ENCODE measurements at regions not wholly inside any gene's neighbourhood (a gene's known extent, or its start where the extent isn't known, plus 50 kb on each side); places are given as distances from the start of the nearest gene placed in this dataset.

DNA sequence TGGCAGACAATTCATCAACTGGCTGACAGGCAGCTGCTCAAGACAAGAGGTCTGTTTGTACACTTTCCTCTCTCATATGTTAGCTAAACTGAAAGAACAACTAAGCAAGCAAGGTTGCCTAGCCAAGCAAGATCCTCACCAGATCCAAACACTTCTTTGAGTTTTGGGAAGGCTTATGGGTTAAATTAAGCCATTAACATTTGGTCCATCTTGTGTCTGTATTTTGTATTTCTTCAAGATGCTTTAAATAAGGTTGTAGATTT lies 170.4 kb upstream of the RAI14 start:
- Histone ChIP-seq H3K4me1 (peaks cover 24 to 54% (median 45%) of the 10 kb centered on the region in 3 donors), H3K27ac (peak overlapping the region in 3 of 4 donors; percentile 1 to 83 (median 42))
- TF ChIP-seq, protein P1, sequence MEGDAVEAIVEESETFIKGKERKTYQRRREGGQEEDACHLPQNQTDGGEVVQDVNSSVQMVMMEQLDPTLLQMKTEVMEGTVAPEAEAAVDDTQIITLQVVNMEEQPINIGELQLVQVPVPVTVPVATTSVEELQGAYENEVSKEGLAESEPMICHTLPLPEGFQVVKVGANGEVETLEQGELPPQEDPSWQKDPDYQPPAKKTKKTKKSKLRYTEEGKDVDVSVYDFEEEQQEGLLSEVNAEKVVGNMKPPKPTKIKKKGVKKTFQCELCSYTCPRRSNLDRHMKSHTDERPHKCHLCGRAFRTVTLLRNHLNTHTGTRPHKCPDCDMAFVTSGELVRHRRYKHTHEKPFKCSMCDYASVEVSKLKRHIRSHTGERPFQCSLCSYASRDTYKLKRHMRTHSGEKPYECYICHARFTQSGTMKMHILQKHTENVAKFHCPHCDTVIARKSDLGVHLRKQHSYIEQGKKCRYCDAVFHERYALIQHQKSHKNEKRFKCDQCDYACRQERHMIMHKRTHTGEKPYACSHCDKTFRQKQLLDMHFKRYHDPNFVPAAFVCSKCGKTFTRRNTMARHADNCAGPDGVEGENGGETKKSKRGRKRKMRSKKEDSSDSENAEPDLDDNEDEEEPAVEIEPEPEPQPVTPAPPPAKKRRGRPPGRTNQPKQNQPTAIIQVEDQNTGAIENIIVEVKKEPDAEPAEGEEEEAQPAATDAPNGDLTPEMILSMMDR (IDR thresholded peaks at IDR 0.05), result no peak

GRCh38 chr5:34486160-34486848 lies 169.8 kb upstream of the RAI14 start:
- TF ChIP-seq, protein P1 (IDR thresholded peaks at IDR 0.05), result peak; percentile 60 to 73 (median 68)
- H3K36me3 ChIP-seq, result no peaks in the 10 kb centered on the region
- peaks cover 24 to 54% (median 45%) of the 10 kb centered on the region in 3 donors for H3K4me1 ChIP-seq
- no peaks in the 10 kb centered on the region for H3K9me3 ChIP-seq
- peak overlapping the region; percentile 63 to 83 (median 76) for H3K27ac ChIP-seq
- no peak overlapping the region for H3K4me3 ChIP-seq
- ATAC-seq (peak; percentile 72 to 88 (median 86)), DNase-seq (peak; percentile 76 to 94 (median 84)), FAIRE-seq (no peak)
- 6 to 9% methylated on average over 15 of the region's 15 CpGs for WGBS, 2 donors
- H3K27me3 ChIP-seq, result no peaks in the 10 kb centered on the region
- intact Hi-C loops (cut with DNase I), result loop anchor here in 2 of 3 donors (5.0 to 10.0 kb wide), 2 partner anchors 418 to 516 kb away; no protein-coding TSS in a partner anchor

More for the DNA sequence above, 170.4 kb upstream of the RAI14 start:
- Histone ChIP-seq H3K4me3 (no peak overlapping the region), H3K9me3 (no peaks in the 10 kb centered on the region), H3K27me3 (no peaks in the 10 kb centered on the region), H3K36me3 (no peaks in the 10 kb centered on the region)
- intact Hi-C loops (cut with DNase I), result loop anchor here in 2 of 3 donors (5.0 to 10.0 kb wide), 2 partner anchors 419 to 517 kb away; no protein-coding TSS in a partner anchor
- FAIRE-seq (no peak), ATAC-seq (no peak), DNase-seq (no peak)

DNA sequence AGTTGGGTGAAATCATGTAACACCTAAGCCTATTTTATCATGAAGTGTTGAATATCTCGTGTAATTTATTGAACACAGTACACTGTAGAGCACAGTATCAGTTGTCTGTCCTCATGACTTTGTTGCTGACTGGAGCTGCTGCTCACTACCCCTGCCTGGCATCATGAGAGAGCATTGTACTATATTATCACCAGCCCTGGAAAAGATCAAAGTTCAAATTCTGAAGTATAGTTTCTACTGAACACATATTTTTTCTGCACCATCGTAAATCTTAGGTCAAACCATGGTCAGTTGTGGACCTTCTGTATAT lies 169.3 kb upstream of the RAI14 start:
- Histone ChIP-seq H3K9me3 (no peaks in the 10 kb centered on the region), H3K4me1 (peaks cover 24 to 54% (median 45%) of the 10 kb centered on the region in 3 donors), H3K36me3 (no peaks in the 10 kb centered on the region), H3K4me3 (no peak overlapping the region), H3K27ac (peak overlapping the region; percentile 63 to 83 (median 76)), H3K27me3 (no peaks in the 10 kb centered on the region)
- DNase-seq, result no peak
- intact Hi-C loops (cut with DNase I), result loop anchor here in 2 of 3 donors (5.0 to 10.0 kb wide), 2 partner anchors 418 to 515 kb away; no protein-coding TSS in a partner anchor
- WGBS, 2 donors, result 11 to 18% methylated on average over 2 of the region's 2 CpGs
- TF ChIP-seq, protein P1 (IDR thresholded peaks at IDR 0.05), result no peak
- ATAC-seq, result peak; percentile 34 to 53 (median 50)
- FAIRE-seq, result no peak

DNA sequence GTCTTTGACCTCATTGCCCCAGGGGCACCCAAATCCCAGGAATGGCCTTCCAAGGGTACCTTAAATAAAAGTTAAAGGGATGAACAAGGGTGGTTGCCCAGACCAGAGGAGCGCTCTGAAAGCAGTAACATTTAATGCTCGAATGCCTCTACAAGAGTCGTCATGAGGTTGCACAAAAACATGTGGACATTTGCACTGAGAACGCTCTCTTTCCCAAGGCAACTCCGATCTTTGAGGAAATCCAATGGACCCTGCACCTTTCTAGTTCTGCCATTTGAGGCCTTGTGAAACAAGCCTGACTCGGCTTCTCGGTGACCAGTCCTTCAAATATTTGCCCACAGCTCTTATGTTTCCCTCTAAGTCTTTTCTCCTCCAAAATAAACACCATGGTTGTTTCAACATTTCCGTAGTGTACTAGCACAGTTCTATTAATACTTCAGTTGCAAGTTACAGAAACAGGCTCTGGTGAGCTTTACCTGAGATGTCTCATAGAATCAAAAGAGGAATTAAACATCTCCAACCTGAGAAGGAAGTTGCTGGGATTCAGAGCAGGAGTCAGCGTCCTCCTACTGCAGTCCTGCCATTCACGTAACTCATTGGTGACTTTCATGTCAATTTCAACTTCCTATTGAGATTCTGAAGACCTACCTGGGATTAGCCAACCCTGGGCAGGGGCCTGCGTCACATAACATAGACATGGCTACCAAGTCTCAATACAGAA lies 168.8 kb upstream of the RAI14 start:
- intact Hi-C loops (cut with DNase I), result loop anchor here in 2 of 3 donors (5.0 to 10.0 kb wide), 2 partner anchors 417 to 515 kb away; no protein-coding TSS in a partner anchor
- no peak overlapping the region for H3K4me3 ChIP-seq
- H3K27ac ChIP-seq, result peak overlapping the region; percentile 63 to 83 (median 76)
- H3K36me3 ChIP-seq, result no peaks in the 10 kb centered on the region
- no peak for FAIRE-seq
- TF ChIP-seq, protein P1 (IDR thresholded peaks at IDR 0.05), result no peak
- peak in 2 of 6 donors; percentile 61 to 64 for DNase-seq
- H3K27me3 ChIP-seq, result no peaks in the 10 kb centered on the region
- peaks cover 24 to 54% (median 45%) of the 10 kb centered on the region in 3 donors for H3K4me1 ChIP-seq
- 41 to 45% methylated on average over 11 of the region's 11 CpGs for WGBS, 2 donors
- ATAC-seq, result peak; percentile 77 to 85 (median 82)
- no peaks in the 10 kb centered on the region for H3K9me3 ChIP-seq
